ENCODE measurements at regions not wholly inside any gene's neighbourhood (a gene's known extent, or its start where the extent isn't known, plus 50 kb on each side); places are given as distances from the start of the nearest gene placed in this dataset.

- H3K27ac Mint-ChIP-seq, result no peak overlapping the region
- no peaks in the 10 kb centered on the region for H3K36me3 Mint-ChIP-seq
- Histone ChIP-seq H3K4me1 (ENCODE audit: control insufficient read depth in 2 of 2, insufficient read depth in 2 of 2, low read length in 2 of 2) (no peaks in the 10 kb centered on the region), H3K27me3 (ENCODE audit: control insufficient read depth in 2 of 2, insufficient read depth in 2 of 2, low read length in 2 of 2) (no peaks in the 10 kb centered on the region), H3K4me3 (ENCODE audit: low read length) (no peak overlapping the region), H3K27ac (ENCODE audit: low read depth, low read length) (no peak overlapping the region), H3K36me3 (ENCODE audit: control insufficient read depth in 2 of 3, insufficient read depth in 3 of 3, low read length in 3 of 3) (no peaks in the 10 kb centered on the region), H3K9me3 (ENCODE audit: control insufficient read depth in 2 of 3, low read length in 3 of 3) (no peaks in the 10 kb centered on the region)
- POLR2A ChIA-PET, result no interaction called here
- no peaks in the 10 kb centered on the region for H3K9me3 Mint-ChIP-seq
- no peak overlapping the region for H3K4me3 Mint-ChIP-seq
- H3K4me1 Mint-ChIP-seq, result peaks cover 0 to 6% (median 3%) of the 10 kb centered on the region in 7 donors
- CTCF ChIA-PET, result interaction anchor here (0.6 to 5.0 kb wide), 2 partner anchors 937 to 1431 kb away, joined by 3 to 36 read pairs; no protein-coding TSS in a partner anchor
- intact Hi-C loops (cut with micrococcal nuclease), result loop anchor here in 1 of 2 donors (5.0 kb wide), 1 partner anchor 1954 kb away; no protein-coding TSS in a partner anchor
- no peak for DNase-seq
- no peak for ATAC-seq
- H3K27me3 Mint-ChIP-seq, result peaks cover 5 to 20% (median 11%) of the 10 kb centered on the region in 5 donors
These were observed 115.8 kb upstream of the CWC22 start for GRCh38 chr2:180122874-180123273.

GRCh38 chr2:180115675-180116074, 108.6 kb upstream of the CWC22 start:
- DNase-seq, result no peak
- H3K27ac Mint-ChIP-seq, result no peak overlapping the region
- ChIA-PET POLR2A (no interaction called here), CTCF (no interaction called here)
- no peaks in the 10 kb centered on the region for H3K4me1 Mint-ChIP-seq
- no peaks in the 10 kb centered on the region for H3K27me3 ChIP-seq (ENCODE audit: control insufficient read depth in 2 of 2, insufficient read depth in 2 of 2, low read length in 2 of 2)
- no peaks in the 10 kb centered on the region for H3K36me3 Mint-ChIP-seq
- peaks cover 5 to 19% (median 12%) of the 10 kb centered on the region in 5 donors for H3K27me3 Mint-ChIP-seq
- no peaks in the 10 kb centered on the region for H3K4me1 ChIP-seq (ENCODE audit: control insufficient read depth in 2 of 2, insufficient read depth in 2 of 2, low read length in 2 of 2)
- H3K9me3 ChIP-seq (ENCODE audit: control insufficient read depth in 2 of 3, low read length in 3 of 3), result no peaks in the 10 kb centered on the region
- no peaks in the 10 kb centered on the region for H3K9me3 Mint-ChIP-seq
- H3K27ac ChIP-seq (ENCODE audit: low read depth, low read length), result no peak overlapping the region
- no peaks in the 10 kb centered on the region for H3K36me3 ChIP-seq (ENCODE audit: control insufficient read depth in 2 of 3, insufficient read depth in 3 of 3, low read length in 3 of 3)
- no peak overlapping the region for H3K4me3 ChIP-seq (ENCODE audit: low read length)
- H3K4me3 Mint-ChIP-seq, result no peak overlapping the region
- intact Hi-C loops (cut with micrococcal nuclease), result no loop called here
- ATAC-seq, result no peak

- ATAC-seq (no peak), DNase-seq (no peak)
- Histone ChIP-seq H3K27me3 (ENCODE audit: control insufficient read depth in 2 of 2, insufficient read depth in 2 of 2, low read length in 2 of 2) (no peaks in the 10 kb centered on the region), H3K9me3 (ENCODE audit: control insufficient read depth in 2 of 3, low read length in 3 of 3) (no peaks in the 10 kb centered on the region), H3K36me3 (ENCODE audit: control insufficient read depth in 2 of 3, insufficient read depth in 3 of 3, low read length in 3 of 3) (no peaks in the 10 kb centered on the region), H3K4me3 (ENCODE audit: low read length) (no peak overlapping the region), H3K27ac (ENCODE audit: low read depth, low read length) (no peak overlapping the region), H3K4me1 (ENCODE audit: control insufficient read depth in 2 of 2, insufficient read depth in 2 of 2, low read length in 2 of 2) (no peaks in the 10 kb centered on the region)
- no peak overlapping the region for H3K4me3 Mint-ChIP-seq
- ChIA-PET POLR2A (no interaction called here), CTCF (no interaction called here)
- peaks cover 5 to 23% (median 12%) of the 10 kb centered on the region in 5 donors for H3K27me3 Mint-ChIP-seq
- no peaks in the 10 kb centered on the region for H3K36me3 Mint-ChIP-seq
- H3K27ac Mint-ChIP-seq, result no peak overlapping the region
- no peaks in the 10 kb centered on the region for H3K4me1 Mint-ChIP-seq
- H3K9me3 Mint-ChIP-seq, result no peaks in the 10 kb centered on the region
- intact Hi-C loops (cut with micrococcal nuclease), result no loop called here
These were observed 108.2 kb upstream of the CWC22 start for GRCh38 chr2:180115269-180115668.

DNA sequence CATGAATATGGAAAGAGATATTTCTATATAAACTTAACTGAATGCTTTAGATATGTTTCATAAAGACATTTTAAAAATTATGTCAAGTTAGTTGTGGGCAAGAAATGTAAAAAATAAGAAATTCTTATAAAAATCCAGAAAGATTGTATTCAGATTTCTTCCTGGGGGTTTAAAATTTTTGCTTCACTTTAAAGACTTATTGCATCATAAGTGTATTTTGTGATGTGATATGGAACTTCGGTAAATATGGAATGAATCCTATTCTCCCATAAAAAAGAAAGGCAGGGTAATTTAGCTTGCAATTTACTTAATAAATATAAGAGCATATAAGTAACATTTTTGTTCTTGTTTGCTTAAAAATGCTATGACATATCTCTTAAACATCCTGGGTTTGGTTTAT, 104.8 kb upstream of the CWC22 start:
- Mint-ChIP-seq H3K4me1 (no peaks in the 10 kb centered on the region), H3K9me3 (no peaks in the 10 kb centered on the region), H3K36me3 (no peaks in the 10 kb centered on the region), H3K27ac (no peak overlapping the region), H3K27me3 (peaks cover 7 to 33% (median 13%) of the 10 kb centered on the region in 5 donors), H3K4me3 (no peak overlapping the region)
- Histone ChIP-seq H3K27ac (ENCODE audit: low read depth, low read length) (no peak overlapping the region), H3K9me3 (ENCODE audit: control insufficient read depth in 2 of 3, low read length in 3 of 3) (no peaks in the 10 kb centered on the region), H3K4me3 (ENCODE audit: low read length) (no peak overlapping the region), H3K36me3 (ENCODE audit: control insufficient read depth in 2 of 3, insufficient read depth in 3 of 3, low read length in 3 of 3) (no peaks in the 10 kb centered on the region), H3K4me1 (ENCODE audit: control insufficient read depth in 2 of 2, insufficient read depth in 2 of 2, low read length in 2 of 2) (no peaks in the 10 kb centered on the region), H3K27me3 (ENCODE audit: control insufficient read depth in 2 of 2, insufficient read depth in 2 of 2, low read length in 2 of 2) (no peaks in the 10 kb centered on the region)
- ATAC-seq (no peak), DNase-seq (no peak)
- CTCF ChIA-PET, result no interaction called here
- POLR2A ChIA-PET, result no interaction called here
- intact Hi-C loops (cut with micrococcal nuclease), result no loop called here

DNA sequence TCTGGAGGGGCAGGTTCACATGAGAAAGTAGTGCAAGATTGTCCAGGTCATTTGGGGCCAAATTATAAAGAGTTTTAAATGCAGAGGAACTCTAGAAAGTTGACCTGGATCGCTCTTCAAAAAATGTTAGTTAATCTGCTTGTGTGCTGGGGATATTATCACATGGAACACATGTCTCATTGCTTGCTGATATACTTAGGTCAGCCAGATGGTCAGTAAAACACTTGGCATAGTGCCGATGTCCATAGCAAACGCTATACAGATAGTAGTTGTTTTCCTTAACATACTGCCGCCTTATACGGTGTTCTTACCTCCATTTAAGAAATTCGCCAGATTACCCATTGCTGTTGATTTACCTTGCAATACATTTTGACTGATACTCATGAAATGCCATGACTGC, 103.4 kb upstream of the CWC22 start:
- H3K36me3 Mint-ChIP-seq, result no peaks in the 10 kb centered on the region
- no peaks in the 10 kb centered on the region for H3K4me1 Mint-ChIP-seq
- Histone ChIP-seq H3K4me3 (ENCODE audit: low read length) (no peak overlapping the region), H3K36me3 (ENCODE audit: control insufficient read depth in 2 of 3, insufficient read depth in 3 of 3, low read length in 3 of 3) (no peaks in the 10 kb centered on the region), H3K4me1 (ENCODE audit: control insufficient read depth in 2 of 2, insufficient read depth in 2 of 2, low read length in 2 of 2) (no peaks in the 10 kb centered on the region), H3K27ac (ENCODE audit: low read depth, low read length) (no peak overlapping the region), H3K9me3 (ENCODE audit: control insufficient read depth in 2 of 3, low read length in 3 of 3) (no peaks in the 10 kb centered on the region), H3K27me3 (ENCODE audit: control insufficient read depth in 2 of 2, insufficient read depth in 2 of 2, low read length in 2 of 2) (no peaks in the 10 kb centered on the region)
- intact Hi-C loops (cut with micrococcal nuclease), result no loop called here
- ATAC-seq (no peak), DNase-seq (no peak)
- no peak overlapping the region for H3K4me3 Mint-ChIP-seq
- H3K27me3 Mint-ChIP-seq, result peaks cover 7 to 39% (median 19%) of the 10 kb centered on the region in 5 donors
- no peak overlapping the region for H3K27ac Mint-ChIP-seq
- ChIA-PET CTCF (no interaction called here), POLR2A (no interaction called here)
- H3K9me3 Mint-ChIP-seq, result no peaks in the 10 kb centered on the region

DNA sequence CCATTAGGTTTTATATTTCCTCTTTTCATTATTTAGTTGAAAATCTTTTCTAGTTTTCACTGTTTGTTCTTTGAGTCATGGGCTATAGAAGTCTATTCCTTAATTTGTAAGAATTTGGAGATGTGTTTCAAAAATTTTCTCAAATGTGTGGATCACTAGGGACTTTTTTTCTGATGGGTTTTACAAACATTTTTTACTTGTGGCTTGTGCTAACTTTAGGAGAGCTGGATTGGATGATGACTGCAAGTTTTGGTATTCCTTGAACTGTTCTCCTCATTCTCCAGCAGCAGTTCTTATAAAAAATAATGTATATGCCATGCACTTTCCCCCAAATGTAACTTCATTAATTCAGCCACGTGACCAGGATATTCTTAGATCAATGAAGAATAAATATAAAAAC, 94.7 kb upstream of the CWC22 start:
- CTCF ChIA-PET, result no interaction called here
- Mint-ChIP-seq H3K27ac (no peak overlapping the region), H3K9me3 (no peaks in the 10 kb centered on the region), H3K36me3 (no peaks in the 10 kb centered on the region), H3K27me3 (peaks cover 0 to 19% (median 12%) of the 10 kb centered on the region in 5 donors), H3K4me1 (no peaks in the 10 kb centered on the region), H3K4me3 (no peak overlapping the region)
- intact Hi-C loops (cut with micrococcal nuclease), result no loop called here
- Histone ChIP-seq H3K27me3 (ENCODE audit: control insufficient read depth in 2 of 2, insufficient read depth in 2 of 2, low read length in 2 of 2) (no peaks in the 10 kb centered on the region), H3K4me1 (ENCODE audit: control insufficient read depth in 2 of 2, insufficient read depth in 2 of 2, low read length in 2 of 2) (no peaks in the 10 kb centered on the region), H3K27ac (ENCODE audit: low read depth, low read length) (no peak overlapping the region), H3K4me3 (ENCODE audit: low read length) (no peak overlapping the region), H3K36me3 (ENCODE audit: control insufficient read depth in 2 of 3, insufficient read depth in 3 of 3, low read length in 3 of 3) (no peaks in the 10 kb centered on the region), H3K9me3 (ENCODE audit: control insufficient read depth in 2 of 3, low read length in 3 of 3) (no peaks in the 10 kb centered on the region)
- DNase-seq (no peak), ATAC-seq (no peak)
- POLR2A ChIA-PET, result no interaction called here

GRCh38 chr2:180099308-180099707, 92.2 kb upstream of the CWC22 start:
- H3K4me3 Mint-ChIP-seq, result no peak overlapping the region
- no peak for DNase-seq
- no peaks in the 10 kb centered on the region for H3K9me3 Mint-ChIP-seq

More at GRCh38 chr2:180099308-180099707, 92.2 kb upstream of the CWC22 start:
- Histone ChIP-seq H3K27ac (ENCODE audit: low read depth, low read length) (no peak overlapping the region), H3K36me3 (ENCODE audit: control insufficient read depth in 2 of 3, insufficient read depth in 3 of 3, low read length in 3 of 3) (no peaks in the 10 kb centered on the region), H3K27me3 (ENCODE audit: control insufficient read depth in 2 of 2, insufficient read depth in 2 of 2, low read length in 2 of 2) (no peaks in the 10 kb centered on the region), H3K4me3 (ENCODE audit: low read length) (no peak overlapping the region), H3K4me1 (ENCODE audit: control insufficient read depth in 2 of 2, insufficient read depth in 2 of 2, low read length in 2 of 2) (no peaks in the 10 kb centered on the region), H3K9me3 (ENCODE audit: control insufficient read depth in 2 of 3, low read length in 3 of 3) (no peaks in the 10 kb centered on the region)
- ChIA-PET POLR2A (no interaction called here), CTCF (no interaction called here)
- Mint-ChIP-seq H3K36me3 (no peaks in the 10 kb centered on the region), H3K4me1 (no peaks in the 10 kb centered on the region), H3K27ac (no peak overlapping the region), H3K27me3 (peaks cover 3 to 21% (median 6%) of the 10 kb centered on the region in 5 donors)
- no peak for ATAC-seq
- intact Hi-C loops (cut with micrococcal nuclease), result no loop called here

All from naive thymus-derived CD4-positive, alpha-beta T cell (primary cell).